GM18505 (cell line): ENCODE measurements at regions not wholly inside any gene's neighbourhood (a gene's known extent, or its start where the extent isn't known, plus 50 kb on each side); places are given as distances from the start of the nearest gene placed in this dataset.

Experiments used
- ATAC-seq: cut with Tn5 transposase; IDR thresholded peaks from one replicate; pipeline ENCODE4 v1.9.1; 2021; ENCODE audit not compliant: unreplicated experiment
- POLR2A ChIP-seq: IDR thresholded peaks from 4 replicates; pipeline ENCODE4 v1.6.1; 2011; ENCODE audit warnings: borderline replicate concordance; ENCODE audit not compliant: insufficient read depth, insufficient read length; ENCODE audit errors: extremely low read depth

GRCh38 chr2:168300460-168300859, 53.1 kb upstream of the STK39 start:
- TF ChIP-seq POLR2A: no peak
- no peak for ATAC-seq

GRCh38 chr2:168304024-168304681, 56.8 kb upstream of the STK39 start:
- ATAC-seq: no peak
- no peak for TF ChIP-seq POLR2A

- TF ChIP-seq POLR2A: no peak
- ATAC-seq: no peak
These were observed 60.0 kb upstream of the STK39 start for GRCh38 chr2:168307379-168307778.

GRCh38 chr2:168310580-168310979, 63.2 kb upstream of the STK39 start:
- no peak for TF ChIP-seq POLR2A
- ATAC-seq: no peak

- no peak for ATAC-seq
- no peak for TF ChIP-seq POLR2A
These were observed 64.0 kb upstream of the STK39 start for GRCh38 chr2:168311261-168311910.

GRCh38 chr2:168312036-168312822, 64.8 kb upstream of the STK39 start:
- ATAC-seq: no peak
- no peak for TF ChIP-seq POLR2A

- no peak for TF ChIP-seq POLR2A
- ATAC-seq: no peak
These were observed 66.8 kb upstream of the STK39 start for GRCh38 chr2:168314236-168314635.

- ATAC-seq: no peak
- TF ChIP-seq POLR2A: no peak
These were observed 68.1 kb upstream of the STK39 start for GRCh38 chr2:168315331-168316072.

GRCh38 chr2:168316073-168316440, 68.7 kb upstream of the STK39 start:
- ATAC-seq: no peak
- no peak for TF ChIP-seq POLR2A

GRCh38 chr2:168317282-168317681, 69.9 kb upstream of the STK39 start:
- ATAC-seq: no peak
- TF ChIP-seq POLR2A: no peak

- TF ChIP-seq POLR2A: no peak
- ATAC-seq: no peak
These were observed 72.9 kb upstream of the STK39 start for GRCh38 chr2:168320267-168320666.

- no peak for TF ChIP-seq POLR2A
These were observed 75.1 kb upstream of the STK39 start for GRCh38 chr2:168322325-168323007.

More at GRCh38 chr2:168322325-168323007, 75.1 kb upstream of the STK39 start:
- no peak for ATAC-seq
